ENCODE measurements at regions not wholly inside any gene's neighbourhood (a gene's known extent, or its start where the extent isn't known, plus 50 kb on each side); places are given as distances from the start of the nearest gene placed in this dataset.

- intact Hi-C loops (cut with micrococcal nuclease; ENCODE audit: unreplicated experiment): no loop called here
- DNase-seq (ENCODE audit: low spot score): peak; percentile 95
- Histone ChIP-seq H3K4me1 (ENCODE audit: insufficient read depth, low read length) (peaks cover 95% of the 10 kb centered on the region), H3K9me3 (ENCODE audit: low read length) (no peaks in the 10 kb centered on the region), H4K20me1 (ENCODE audit: insufficient read depth, low read length) (no peaks in the 10 kb centered on the region), H3K4me2 (ENCODE audit: low read depth, low read length) (peak overlapping the region; percentile 57), H3K27ac (ENCODE audit: extremely low read length, insufficient read depth, low read length) (peak overlapping the region; percentile 68), H3K27me3 (ENCODE audit: control insufficient read depth in 1 of 2, insufficient read depth in 2 of 2, low read length in 2 of 2) (no peaks in the 10 kb centered on the region), H3K79me2 (ENCODE audit: insufficient read depth, low read length) (no peaks in the 10 kb centered on the region), H3K9ac (ENCODE audit: insufficient read depth, low read depth, low read length) (no peak overlapping the region), H2AFZ (ENCODE audit: low read length) (no peak overlapping the region), H3K4me3 (replicated peaks in 1 of 3; ENCODE audit: insufficient read depth in 1 of 3, low read depth in 2 of 3, low read length in 3 of 3) (peak overlapping the region in 1 of 3 experiments; percentile 9; a peak in 1 of 6 replicates), H3K36me3 (replicated peaks in 1 of 2; ENCODE audit: control insufficient read depth in 1 of 2, insufficient read depth in 2 of 2, low read length in 2 of 2) (no peaks in the 10 kb centered on the region)
- BruUV-seq (replicated peaks): no TSS peak
- peak; percentile 59 for ATAC-seq
- POLR2A ChIA-PET: interaction anchor here (0.7 to 2.0 kb wide), 6 partner anchors 10 to 77 kb away, joined by 3 to 19 read pairs (median 4); no protein-coding TSS in a partner anchor
- CTCF ChIA-PET (ENCODE audit: low intra/inter-chr PET ratio, low total read pairs): no interaction called here
- 14% methylated on average over 3 of the region's 3 CpGs for WGBS (ENCODE audit: low lambda C conversion rate)
- peak; percentile 88 for FAIRE-seq
- in situ Hi-C loops (cut with HindIII; ENCODE audit: extremely low pct_ligation_motif_present, low pct_unique_long_range_greater_than_20kb): no loop called here
- TF ChIP-seq ZNF557 (CRISPR knock-in tag; IDR thresholded peaks at IDR 0.05) (no peak), AGO1 (IDR thresholded peaks at IDR 0.05; ENCODE audit: low read depth, low read length, poor library complexity, severe bottlenecking) (no peak), ATF1 (CRISPR knock-in tag; IDR thresholded peaks at IDR 0.05) (peak; percentile 62; the same call in 1 of the 2 replicates), ARID2 (CRISPR knock-in tag; IDR thresholded peaks at IDR 0.05; ENCODE audit: borderline replicate concordance) (no peak), DZIP1 (CRISPR knock-in tag; IDR thresholded peaks at IDR 0.05) (no peak), ARHGAP35 (CRISPR knock-in tag; IDR thresholded peaks at IDR 0.05; ENCODE audit: borderline replicate concordance) (no peak), ZNF709 (CRISPR knock-in tag; IDR thresholded peaks at IDR 0.05) (no peak), THYN1 (CRISPR knock-in tag; IDR thresholded peaks at IDR 0.05; ENCODE audit: borderline replicate concordance, low read depth) (no peak), MYPOP (CRISPR knock-in tag; IDR thresholded peaks at IDR 0.05) (peak; percentile 59; the same call in 1 of the 2 replicates), ZNF607 (CRISPR knock-in tag; IDR thresholded peaks at IDR 0.05; ENCODE audit: borderline replicate concordance) (no peak), MZF1 (CRISPR knock-in tag; IDR thresholded peaks at IDR 0.05; ENCODE audit: borderline replicate concordance) (no peak), TFAP4 (IDR thresholded peaks at IDR 0.05; ENCODE audit: borderline replicate concordance, low read depth) (peak; percentile 99), ZNF839 (CRISPR knock-in tag; IDR thresholded peaks at IDR 0.05; ENCODE audit: borderline replicate concordance) (no peak), NFATC3 (CRISPR knock-in tag; IDR thresholded peaks at IDR 0.05) (no peak), ZNF44 (CRISPR knock-in tag; IDR thresholded peaks at IDR 0.05) (no peak), EEA1 (CRISPR knock-in tag; IDR thresholded peaks at IDR 0.05; ENCODE audit: borderline replicate concordance) (no peak), ZNF12 (CRISPR knock-in tag; IDR thresholded peaks at IDR 0.05) (peak; percentile 71; the same call in 1 of the 2 replicates), ZNF432 (CRISPR knock-in tag; IDR thresholded peaks at IDR 0.05; ENCODE audit: borderline replicate concordance) (no peak)
These were observed 72.4 kb upstream of the KDM7A start for GRCh38 chr7:140249036-140249806.

All from HepG2 (cell line).